Activated naive CD8-positive, alpha-beta T cell treated with anti-CD3 and anti-CD28 coated beads, Interleukin-2, amount 50 U/mL, for 24 hours (primary cell): ENCODE measurements at regions not wholly inside any gene's neighbourhood (a gene's known extent, or its start where the extent isn't known, plus 50 kb on each side); places are given as distances from the start of the nearest gene placed in this dataset.
"Not testable (repeated sequence)": the region's sequence is repeated elsewhere in the genome, so short reads cannot be mapped to it uniquely, and the experiment has no call there.

Source experiments
- ATAC-seq: fragments of 150-1000 bp; cut with Tn5 transposase; one replicate; pipeline ENCODE4 v1.10.0; 2021
- DNase-seq: peaks from one replicate; pipeline ENCODE4 v3.0.0; 2021
- H3K27ac Mint-ChIP-seq: one replicate; pipeline ENCODE4 v1.8.0; 2021; ENCODE audit warnings: mild to moderate bottlenecking, mixed read lengths
- H3K27me3 Mint-ChIP-seq: one replicate; pipeline ENCODE4 v1.8.0; 2021; ENCODE audit warnings: mixed read lengths
- H3K36me3 Mint-ChIP-seq: one replicate; pipeline ENCODE4 v1.8.0; 2021; ENCODE audit warnings: low read depth, mixed read lengths
- H3K4me1 Mint-ChIP-seq: one replicate; pipeline ENCODE4 v1.8.0; 2021; ENCODE audit warnings: mixed read lengths
- H3K4me3 Mint-ChIP-seq: one replicate; pipeline ENCODE4 v1.8.0; 2021; ENCODE audit warnings: mild to moderate bottlenecking, moderate library complexity, mixed read lengths
- H3K9me3 Mint-ChIP-seq: one replicate; pipeline ENCODE4 v1.8.0; 2021; ENCODE audit warnings: mixed read lengths

- not testable (repeated sequence) for H3K9me3 Mint-ChIP-seq, H3K36me3 Mint-ChIP-seq, H3K4me3 Mint-ChIP-seq, DNase-seq, H3K27ac Mint-ChIP-seq, ATAC-seq, H3K27me3 Mint-ChIP-seq, H3K4me1 Mint-ChIP-seq
Measured at GRCh38 chr7:15810383-15810782, 123.9 kb upstream of the MEOX2 start.

GRCh38 chr7:15809936-15810335 is 123.5 kb upstream of the MEOX2 start:
- H3K27me3 Mint-ChIP-seq, H3K9me3 Mint-ChIP-seq, H3K27ac Mint-ChIP-seq, ATAC-seq, DNase-seq, H3K4me1 Mint-ChIP-seq, H3K36me3 Mint-ChIP-seq, H3K4me3 Mint-ChIP-seq: not testable (repeated sequence)

GRCh38 chr7:15805891-15806290 is 119.4 kb upstream of the MEOX2 start:
- no peak for ATAC-seq

GRCh38 chr7:15802425-15802824 is 115.9 kb upstream of the MEOX2 start:
- H3K4me1 Mint-ChIP-seq, result no peaks in the 10 kb centered on the region
- no peak overlapping the region for H3K4me3 Mint-ChIP-seq
- DNase-seq, result no peak
- no peaks in the 10 kb centered on the region for H3K36me3 Mint-ChIP-seq
- H3K27ac Mint-ChIP-seq, result no peak overlapping the region
- no peak for ATAC-seq
- no peaks in the 10 kb centered on the region for H3K27me3 Mint-ChIP-seq
- no peaks in the 10 kb centered on the region for H3K9me3 Mint-ChIP-seq

More at GRCh38 chr7:15805891-15806290, 119.4 kb upstream of the MEOX2 start:
- Mint-ChIP-seq H3K4me1 (no peaks in the 10 kb centered on the region), H3K36me3 (no peaks in the 10 kb centered on the region), H3K27me3 (no peaks in the 10 kb centered on the region), H3K27ac (no peak overlapping the region), H3K4me3 (no peak overlapping the region), H3K9me3 (peaks cover 2% of the 10 kb centered on the region)
- no peak for DNase-seq

- H3K9me3 Mint-ChIP-seq, result no peaks in the 10 kb centered on the region
- ATAC-seq, result no peak
Measured at GRCh38 chr7:15801551-15801950, 115.1 kb upstream of the MEOX2 start.

GRCh38 chr7:15801041-15801440 is 114.6 kb upstream of the MEOX2 start:
- H3K27ac Mint-ChIP-seq, result no peak overlapping the region
- no peaks in the 10 kb centered on the region for H3K9me3 Mint-ChIP-seq
- ATAC-seq (no peak), DNase-seq (no peak)
- H3K27me3 Mint-ChIP-seq, result no peaks in the 10 kb centered on the region
- H3K4me3 Mint-ChIP-seq, result no peak overlapping the region
- no peaks in the 10 kb centered on the region for H3K36me3 Mint-ChIP-seq
- no peaks in the 10 kb centered on the region for H3K4me1 Mint-ChIP-seq

More at GRCh38 chr7:15801551-15801950, 115.1 kb upstream of the MEOX2 start:
- DNase-seq, result no peak
- Mint-ChIP-seq H3K27ac (no peak overlapping the region), H3K4me3 (no peak overlapping the region), H3K4me1 (no peaks in the 10 kb centered on the region), H3K27me3 (no peaks in the 10 kb centered on the region), H3K36me3 (no peaks in the 10 kb centered on the region)

- Mint-ChIP-seq H3K36me3 (no peaks in the 10 kb centered on the region), H3K4me3 (no peak overlapping the region), H3K27me3 (no peaks in the 10 kb centered on the region), H3K4me1 (no peaks in the 10 kb centered on the region), H3K9me3 (peaks cover 7% of the 10 kb centered on the region), H3K27ac (no peak overlapping the region)
- no peak for ATAC-seq
- no peak for DNase-seq
Measured at GRCh38 chr7:15798081-15798480, 111.6 kb upstream of the MEOX2 start.

- Mint-ChIP-seq H3K27me3 (no peaks in the 10 kb centered on the region), H3K27ac (no peak overlapping the region)
- no peak for ATAC-seq
Measured at GRCh38 chr7:15795393-15795792, 108.9 kb upstream of the MEOX2 start.

GRCh38 chr7:15794801-15795200 is 108.3 kb upstream of the MEOX2 start:
- Mint-ChIP-seq H3K27me3 (no peaks in the 10 kb centered on the region), H3K36me3 (no peaks in the 10 kb centered on the region), H3K27ac (no peak overlapping the region), H3K9me3 (peaks cover 12% of the 10 kb centered on the region), H3K4me1 (no peaks in the 10 kb centered on the region), H3K4me3 (no peak overlapping the region)
- ATAC-seq (no peak), DNase-seq (no peak)

More at GRCh38 chr7:15795393-15795792, 108.9 kb upstream of the MEOX2 start:
- peaks cover 12% of the 10 kb centered on the region for H3K9me3 Mint-ChIP-seq
- H3K4me1 Mint-ChIP-seq, result no peaks in the 10 kb centered on the region
- H3K4me3 Mint-ChIP-seq, result no peak overlapping the region
- H3K36me3 Mint-ChIP-seq, result no peaks in the 10 kb centered on the region
- no peak for DNase-seq

GRCh38 chr7:15784694-15785030 is 98.2 kb upstream of the MEOX2 start:
- DNase-seq (no peak), ATAC-seq (no peak)
- Mint-ChIP-seq H3K9me3 (peaks cover 20% of the 10 kb centered on the region), H3K4me3 (no peak overlapping the region), H3K4me1 (no peaks in the 10 kb centered on the region), H3K27ac (no peak overlapping the region), H3K36me3 (no peaks in the 10 kb centered on the region), H3K27me3 (no peaks in the 10 kb centered on the region)

- Mint-ChIP-seq H3K27me3 (no peaks in the 10 kb centered on the region), H3K27ac (no peak overlapping the region), H3K36me3 (no peaks in the 10 kb centered on the region), H3K4me1 (no peaks in the 10 kb centered on the region), H3K4me3 (no peak overlapping the region), H3K9me3 (peaks cover 20% of the 10 kb centered on the region)
- ATAC-seq (no peak), DNase-seq (no peak)
Measured at GRCh38 chr7:15783987-15784693, 97.7 kb upstream of the MEOX2 start.

GRCh38 chr7:15782656-15783055 is 96.2 kb upstream of the MEOX2 start:
- Mint-ChIP-seq H3K4me3 (no peak overlapping the region), H3K4me1 (no peaks in the 10 kb centered on the region), H3K9me3 (peaks cover 12% of the 10 kb centered on the region), H3K27ac (no peak overlapping the region), H3K36me3 (no peaks in the 10 kb centered on the region), H3K27me3 (no peaks in the 10 kb centered on the region)
- no peak for ATAC-seq
- DNase-seq, result no peak

- Mint-ChIP-seq H3K36me3 (no peaks in the 10 kb centered on the region), H3K9me3 (peaks cover 9% of the 10 kb centered on the region), H3K4me3 (no peak overlapping the region), H3K27me3 (no peaks in the 10 kb centered on the region), H3K27ac (no peak overlapping the region), H3K4me1 (no peaks in the 10 kb centered on the region)
- ATAC-seq (no peak), DNase-seq (no peak)
Measured at GRCh38 chr7:15781944-15782343, 95.5 kb upstream of the MEOX2 start.

GRCh38 chr7:15780271-15780670 is 93.8 kb upstream of the MEOX2 start:
- Mint-ChIP-seq H3K36me3 (no peaks in the 10 kb centered on the region), H3K27me3 (no peaks in the 10 kb centered on the region), H3K27ac (no peak overlapping the region), H3K9me3 (peaks cover 4% of the 10 kb centered on the region), H3K4me1 (no peaks in the 10 kb centered on the region), H3K4me3 (no peak overlapping the region)
- DNase-seq (no peak), ATAC-seq (no peak)

GRCh38 chr7:15778191-15778590 is 91.7 kb upstream of the MEOX2 start:
- ATAC-seq (no peak), DNase-seq (no peak)
- no peaks in the 10 kb centered on the region for H3K36me3 Mint-ChIP-seq
- H3K27ac Mint-ChIP-seq, result no peak overlapping the region
- peaks cover 4% of the 10 kb centered on the region for H3K9me3 Mint-ChIP-seq
- no peak overlapping the region for H3K4me3 Mint-ChIP-seq
- H3K27me3 Mint-ChIP-seq, result no peaks in the 10 kb centered on the region
- no peaks in the 10 kb centered on the region for H3K4me1 Mint-ChIP-seq

GRCh38 chr7:15765753-15766152 is 79.3 kb upstream of the MEOX2 start:
- no peak for ATAC-seq
- Mint-ChIP-seq H3K27ac (no peak overlapping the region), H3K4me1 (no peaks in the 10 kb centered on the region), H3K27me3 (no peaks in the 10 kb centered on the region), H3K4me3 (no peak overlapping the region), H3K36me3 (no peaks in the 10 kb centered on the region), H3K9me3 (peaks cover 4% of the 10 kb centered on the region)
- no peak for DNase-seq
